Gastrocnemius medialis (tissue), 4 donors: ENCODE measurements at regions not wholly inside any gene's neighbourhood (a gene's known extent, or its start where the extent isn't known, plus 50 kb on each side); places are given as distances from the start of the nearest gene placed in this dataset.

Experiments
- POLR2A ChIP-seq, 2 donors: fragments of 450-650 bp; IDR thresholded peaks; one replicate each; pipeline ENCODE4 v1.6.1; 2017; ENCODE audit warnings: antibody characterized with exemption in 2 of 2, mild to moderate bottlenecking in 2 of 2, moderate library complexity in 2 of 2
- TF ChIP-seq, protein P1 (sequence below), 5 experiments: fragments of 450-650 bp in 3 of 5; fragments of 200-600 bp in 2 of 5; sonication (generic) in 2 of 5; IDR thresholded peaks in 4 of 5; conservative IDR thresholded peaks in 1 of 5; 1 replicate in 4 of 5; 2 replicates in 1 of 5; pipeline ENCODE4 v1.5.1; 2016 to 2019; ENCODE audit warnings: antibody characterized with exemption in 5 of 5, mild to moderate bottlenecking in 3 of 5, moderate library complexity in 3 of 5

DNA sequence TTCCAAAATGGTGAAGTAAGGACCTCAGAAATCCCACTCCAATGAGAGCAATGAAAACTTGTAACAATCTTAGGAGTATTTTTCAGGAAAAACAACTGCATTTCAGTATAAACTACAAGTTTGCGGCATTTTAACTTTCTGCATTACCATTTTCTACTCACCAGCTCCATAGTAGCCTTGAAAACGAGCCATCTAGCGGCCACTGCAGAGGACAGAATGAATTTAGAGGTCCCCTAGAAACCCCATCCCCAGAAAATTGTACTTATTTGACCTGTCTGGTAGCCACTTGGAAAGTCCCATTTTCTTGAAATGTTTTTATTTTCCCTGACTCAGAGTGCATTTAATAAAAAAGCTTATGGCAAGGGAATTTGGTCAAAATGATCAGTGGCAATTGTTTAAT is 205.4 kb upstream of the ITGA1 start:
- TF ChIP-seq, protein P1, sequence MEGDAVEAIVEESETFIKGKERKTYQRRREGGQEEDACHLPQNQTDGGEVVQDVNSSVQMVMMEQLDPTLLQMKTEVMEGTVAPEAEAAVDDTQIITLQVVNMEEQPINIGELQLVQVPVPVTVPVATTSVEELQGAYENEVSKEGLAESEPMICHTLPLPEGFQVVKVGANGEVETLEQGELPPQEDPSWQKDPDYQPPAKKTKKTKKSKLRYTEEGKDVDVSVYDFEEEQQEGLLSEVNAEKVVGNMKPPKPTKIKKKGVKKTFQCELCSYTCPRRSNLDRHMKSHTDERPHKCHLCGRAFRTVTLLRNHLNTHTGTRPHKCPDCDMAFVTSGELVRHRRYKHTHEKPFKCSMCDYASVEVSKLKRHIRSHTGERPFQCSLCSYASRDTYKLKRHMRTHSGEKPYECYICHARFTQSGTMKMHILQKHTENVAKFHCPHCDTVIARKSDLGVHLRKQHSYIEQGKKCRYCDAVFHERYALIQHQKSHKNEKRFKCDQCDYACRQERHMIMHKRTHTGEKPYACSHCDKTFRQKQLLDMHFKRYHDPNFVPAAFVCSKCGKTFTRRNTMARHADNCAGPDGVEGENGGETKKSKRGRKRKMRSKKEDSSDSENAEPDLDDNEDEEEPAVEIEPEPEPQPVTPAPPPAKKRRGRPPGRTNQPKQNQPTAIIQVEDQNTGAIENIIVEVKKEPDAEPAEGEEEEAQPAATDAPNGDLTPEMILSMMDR (IDR thresholded peaks at IDR 0.05 in 4 of 5, conservative IDR thresholded peaks at IDR 0.05 in 1 of 5) = no peak
- no peak for TF ChIP-seq POLR2A (IDR thresholded peaks at IDR 0.05)
